Endothelial cell of umbilical vein (primary cell): ENCODE measurements at regions not wholly inside any gene's neighbourhood (a gene's known extent, or its start where the extent isn't known, plus 50 kb on each side); places are given as distances from the start of the nearest gene placed in this dataset.

Source experiments
- BruUV-seq: library from RNA; stranded (reverse); fragments of 400-500 nt; replicated peaks from 2 replicates; lab custom pipeline; 2021; lab: Mats Ljungman, UMichigan
- CTCF ChIA-PET: fragments of 300-600, 350-600 bp; sonication (Branson Sonifier 250); formaldehyde crosslinking; loops from one replicate; lab custom pipeline; 2021; ENCODE audit warnings: antibody characterized with exemption, inconsistent platforms; lab: Charles Lee
- POLR2A ChIA-PET: fragments of 300-600, 350-600 bp; sonication (Branson Sonifier 250); formaldehyde crosslinking; loops from one replicate; lab custom pipeline; 2021; ENCODE audit warnings: antibody characterized with exemption, inconsistent platforms; lab: Charles Lee
- DNase-seq: peaks from one replicate; pipeline ENCODE4 v3.0.0-alpha.2; 2011; ENCODE audit warnings: low read depth, low spot score
- FAIRE-seq: peaks from 2 replicates; lab custom pipeline; 2011; peaks lifted over from hg19 to GRCh38; lab: Jason Lieb, UNC
- H2AFZ ChIP-seq: 2 replicates; pipeline ENCODE4 v1.6.0; 2012; ENCODE audit warnings: low read depth, low read length, control low read depth, inconsistent platforms
- H3K27ac ChIP-seq: 2 replicates; pipeline ENCODE4 v1.5.1; 2011; ENCODE audit warnings: low read depth, mild to moderate bottlenecking, control low read depth, low read length, moderate library complexity; ENCODE audit not compliant: insufficient read depth
- H3K27me3 ChIP-seq, 2 experiments: 2 replicates each; pipeline versions ENCODE4 v1.6.0 to v1.6.1; 2011; ENCODE audit warnings: low read length in 2 of 2, mixed read lengths in 1 of 2; ENCODE audit not compliant: control insufficient read depth in 2 of 2, insufficient read depth in 2 of 2
- H3K36me3 ChIP-seq, 2 experiments: 2 replicates in 1 of 2; 3 replicates in 1 of 2; pipeline ENCODE4 v1.5.1; 2011; ENCODE audit warnings: low read length in 2 of 2, mild to moderate bottlenecking in 1 of 2, moderate library complexity in 1 of 2; ENCODE audit not compliant: control insufficient read depth in 2 of 2, insufficient read depth in 2 of 2; ENCODE audit errors: extremely low read depth in 1 of 2
- H3K4me1 ChIP-seq: 3 replicates; pipeline ENCODE4 v1.5.1; 2011; ENCODE audit warnings: mild to moderate bottlenecking, low read length; ENCODE audit not compliant: control insufficient read depth, insufficient read depth; ENCODE audit errors: extremely low read depth
- H3K4me2 ChIP-seq: 2 replicates; pipeline ENCODE4 v1.6.1; 2011; ENCODE audit warnings: low read length, control low read depth, mixed read lengths; ENCODE audit not compliant: insufficient read depth
- H3K4me3 ChIP-seq, 3 experiments: fragments of 200-600 bp in 1 of 3; sonication (generic), shearing (Covaris generic) in 1 of 3; replicated peaks in 1 of 3; 2 replicates each; pipeline ENCODE4 v1.5.1; 2011 to 2016; ENCODE audit warnings: control low read depth in 3 of 3, low read length in 3 of 3, mild to moderate bottlenecking in 2 of 3, inconsistent platforms in 1 of 3, low read depth in 1 of 3, moderate library complexity in 1 of 3; ENCODE audit not compliant: insufficient read depth in 1 of 3
- H3K79me2 ChIP-seq: 2 replicates; pipeline ENCODE4 v1.6.0; 2012; ENCODE audit warnings: low read length, inconsistent platforms; ENCODE audit not compliant: control insufficient read depth, insufficient read depth
- H3K9ac ChIP-seq: replicated peaks from 2 replicates; pipeline ENCODE3; 2011; ENCODE audit warnings: low read length, control low read depth; ENCODE audit not compliant: insufficient read depth; ENCODE audit errors: extremely low read depth
- H3K9me1 ChIP-seq: replicated peaks from 3 replicates; pipeline ENCODE4 v1.6.0; 2011; ENCODE audit warnings: mild to moderate bottlenecking, low read length; ENCODE audit not compliant: control insufficient read depth, insufficient read depth; ENCODE audit errors: extremely low read depth
- H3K9me3 ChIP-seq: replicated peaks from 2 replicates; pipeline ENCODE4 v1.5.1; 2012; ENCODE audit warnings: low read length, inconsistent platforms; ENCODE audit not compliant: control insufficient read depth, insufficient read depth
- H4K20me1 ChIP-seq: replicated peaks from 2 replicates; pipeline ENCODE3; 2011; ENCODE audit warnings: mild to moderate bottlenecking, low read length; ENCODE audit not compliant: control insufficient read depth, insufficient read depth; ENCODE audit errors: extremely low read depth
- CTCF ChIP-seq, 2 donors: IDR thresholded peaks; 1 replicate in 1 of 2; 2 replicates in 1 of 2; pipeline ENCODE4 v1.5.1; 2011; ENCODE audit warnings: low read length in 2 of 2, mild to moderate bottlenecking in 2 of 2, moderate library complexity in 2 of 2, control low read depth in 1 of 2, inconsistent platforms in 1 of 2, low read depth in 1 of 2; ENCODE audit not compliant: insufficient read depth in 1 of 2; ENCODE audit errors: extremely low read depth in 1 of 2
- GATA2 ChIP-seq: IDR thresholded peaks from 2 replicates; pipeline ENCODE4 v1.7.0; 2011; ENCODE audit warnings: low read depth, mild to moderate bottlenecking, moderate library complexity, mixed read lengths, low read length; ENCODE audit not compliant: insufficient read length, insufficient read depth
- JUN ChIP-seq: IDR thresholded peaks from 2 replicates; pipeline ENCODE4 v1.6.1; 2011; ENCODE audit warnings: borderline replicate concordance, low read depth; ENCODE audit not compliant: insufficient read length, insufficient read depth
- MYC ChIP-seq: IDR thresholded peaks from one replicate; pipeline ENCODE4 v1.6.1; 2011; ENCODE audit warnings: mild to moderate bottlenecking, low read depth, low read length
- dilution Hi-C: fragments of 300-500 bp; cut with MboI; formaldehyde crosslinking; loops from one replicate; pipeline ENCODE4 v1.15.0; 2019; ENCODE audit warnings: low sequenced_read_pairs; ENCODE audit not compliant: extremely low pct_ligation_motif_present
- intact Hi-C: fragments of 100-400 bp; cut with micrococcal nuclease; formaldehyde crosslinking; loops from one replicate; pipeline ENCODE4 v1.10.0; 2022

DNA sequence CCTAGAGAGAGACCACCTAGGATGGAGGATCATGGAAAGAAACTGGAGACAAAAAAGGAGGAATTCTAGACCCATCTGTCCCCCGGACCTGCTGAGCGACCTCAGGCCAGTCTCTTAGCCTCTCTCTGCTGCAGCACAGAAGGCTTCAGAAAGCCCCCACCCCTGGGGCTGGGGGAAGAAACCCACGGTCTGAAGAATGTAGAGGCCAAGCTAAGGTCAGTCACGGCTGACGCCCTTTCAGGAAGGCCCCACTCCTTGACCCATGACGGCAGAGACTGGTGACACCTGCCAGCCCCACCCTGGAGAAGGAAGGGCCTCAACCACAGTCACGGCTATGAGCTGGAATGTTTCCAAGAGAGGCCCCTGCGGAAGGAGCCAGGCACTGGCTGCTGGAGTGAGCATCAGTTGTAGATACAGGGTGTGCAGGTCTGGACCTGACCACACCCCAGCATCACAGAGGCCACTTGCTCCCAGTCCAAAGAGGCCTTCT is 120.5 kb upstream of the BOD1 start:
- Histone ChIP-seq H3K4me3 (no peak overlapping the region), H2AFZ (no peak overlapping the region), H3K4me2 (no peak overlapping the region), H3K9me1 (no peaks in the 10 kb centered on the region), H3K27ac (no peak overlapping the region), H3K9me3 (no peaks in the 10 kb centered on the region), H3K27me3 (no peaks in the 10 kb centered on the region), H4K20me1 (no peaks in the 10 kb centered on the region), H3K4me1 (no peaks in the 10 kb centered on the region), H3K79me2 (no peaks in the 10 kb centered on the region), H3K9ac (no peak overlapping the region), H3K36me3 (no peaks in the 10 kb centered on the region)
- TF ChIP-seq CTCF (IDR thresholded peaks at IDR 0.05; ENCODE audit: extremely low read depth in 1 of 2, insufficient read depth in 1 of 2, low read depth in 1 of 2, low read length in 2 of 2) (no peak), GATA2 (no peak), MYC (no peak)
- CTCF ChIA-PET: no interaction called here
- FAIRE-seq: no peak
- BruUV-seq: no TSS peak
- POLR2A ChIA-PET: no interaction called here
- intact Hi-C loops: no loop called here
- dilution Hi-C loops: no loop called here
- DNase-seq: no peak

- Histone ChIP-seq H3K4me3 (no peak overlapping the region), H4K20me1 (no peaks in the 10 kb centered on the region), H3K27ac (no peak overlapping the region), H3K36me3 (no peaks in the 10 kb centered on the region), H3K4me2 (no peak overlapping the region), H3K27me3 (no peaks in the 10 kb centered on the region), H3K4me1 (no peaks in the 10 kb centered on the region), H2AFZ (no peak overlapping the region), H3K79me2 (no peaks in the 10 kb centered on the region), H3K9me3 (no peaks in the 10 kb centered on the region), H3K9ac (no peak overlapping the region), H3K9me1 (no peaks in the 10 kb centered on the region)
- DNase-seq (no peak), FAIRE-seq (no peak)
- ChIA-PET CTCF (no interaction called here), POLR2A (no interaction called here)
- intact Hi-C loops (no loop called here), dilution Hi-C loops (no loop called here)
- no TSS peak for BruUV-seq
- TF ChIP-seq JUN: no peak
These were observed 123.3 kb upstream of the BOD1 start for GRCh38 chr5:173739741-173740140.
